ENCODE measurements at regions not wholly inside any gene's neighbourhood (a gene's known extent, or its start where the extent isn't known, plus 50 kb on each side); places are given as distances from the start of the nearest gene placed in this dataset.

- TF ChIP-seq POLR2A (IDR thresholded peaks at IDR 0.05; ENCODE audit: low read depth, low read length) (no peak), EZH2 (IDR thresholded peaks at IDR 0.05; ENCODE audit: borderline replicate concordance, low read depth, low read length, severe bottlenecking) (no peak), FOS (IDR thresholded peaks at IDR 0.05; ENCODE audit: borderline replicate concordance, insufficient read depth, low read length) (no peak)
- TF ChIP-seq, protein P1, sequence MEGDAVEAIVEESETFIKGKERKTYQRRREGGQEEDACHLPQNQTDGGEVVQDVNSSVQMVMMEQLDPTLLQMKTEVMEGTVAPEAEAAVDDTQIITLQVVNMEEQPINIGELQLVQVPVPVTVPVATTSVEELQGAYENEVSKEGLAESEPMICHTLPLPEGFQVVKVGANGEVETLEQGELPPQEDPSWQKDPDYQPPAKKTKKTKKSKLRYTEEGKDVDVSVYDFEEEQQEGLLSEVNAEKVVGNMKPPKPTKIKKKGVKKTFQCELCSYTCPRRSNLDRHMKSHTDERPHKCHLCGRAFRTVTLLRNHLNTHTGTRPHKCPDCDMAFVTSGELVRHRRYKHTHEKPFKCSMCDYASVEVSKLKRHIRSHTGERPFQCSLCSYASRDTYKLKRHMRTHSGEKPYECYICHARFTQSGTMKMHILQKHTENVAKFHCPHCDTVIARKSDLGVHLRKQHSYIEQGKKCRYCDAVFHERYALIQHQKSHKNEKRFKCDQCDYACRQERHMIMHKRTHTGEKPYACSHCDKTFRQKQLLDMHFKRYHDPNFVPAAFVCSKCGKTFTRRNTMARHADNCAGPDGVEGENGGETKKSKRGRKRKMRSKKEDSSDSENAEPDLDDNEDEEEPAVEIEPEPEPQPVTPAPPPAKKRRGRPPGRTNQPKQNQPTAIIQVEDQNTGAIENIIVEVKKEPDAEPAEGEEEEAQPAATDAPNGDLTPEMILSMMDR (IDR thresholded peaks at IDR 0.05; ENCODE audit: extremely low read depth in 1 of 2, insufficient read depth in 1 of 2, low read depth in 1 of 2, low read length in 2 of 2): no peak
Observed at GRCh38 chr2:199130501-199130900, 327.2 kb downstream of the SATB2 start.
